Esophagus muscularis mucosa (tissue), 4 donors: ENCODE measurements at regions not wholly inside any gene's neighbourhood (a gene's known extent, or its start where the extent isn't known, plus 50 kb on each side); places are given as distances from the start of the nearest gene placed in this dataset.

Experiments used
- DNase-seq: peaks from one replicate; pipeline ENCODE4 v3.0.0-alpha.2; 2017; ENCODE audit errors: extremely low spot score
- H3K27ac ChIP-seq, 4 donors: fragments of 200-600 bp; sonication (generic); replicated peaks in 1 of 4; 1 replicate in 3 of 4; 2 replicates in 1 of 4; pipeline ENCODE4 v1.5.1; 2016 to 2019; ENCODE audit warnings: mild to moderate bottlenecking in 1 of 4
- H3K27me3 ChIP-seq, 4 donors: fragments of 200-600 bp; sonication (generic); one replicate each; pipeline versions ENCODE4 v1.5.1 to v1.6.0; 2016 to 2019
- H3K36me3 ChIP-seq, 4 donors: fragments of 200-600 bp; sonication (generic); one replicate each; pipeline ENCODE4 v1.5.1; 2016 to 2019
- H3K4me1 ChIP-seq, 4 donors: fragments of 200-600 bp; sonication (generic); one replicate each; pipeline ENCODE4 v1.5.1; 2016 to 2019
- H3K4me3 ChIP-seq, 4 donors: fragments of 200-600 bp; sonication (generic); 1 replicate in 2 of 4; 2 replicates in 2 of 4; pipeline ENCODE4 v1.5.1; 2016 to 2019; ENCODE audit warnings: mild to moderate bottlenecking in 4 of 4, moderate library complexity in 1 of 4
- H3K9me3 ChIP-seq, 4 donors: fragments of 200-600 bp; sonication (generic); 1 replicate in 3 of 4; 2 replicates in 1 of 4; pipeline ENCODE4 v1.5.1; 2016 to 2019
- EP300 ChIP-seq: sonication (generic); formaldehyde crosslinking; IDR thresholded peaks from one replicate; pipeline ENCODE4 v1.6.1; 2017; ENCODE audit warnings: antibody characterized with exemption
- POLR2A ChIP-seq: fragments of 450-650 bp; IDR thresholded peaks from one replicate; pipeline ENCODE4 v1.6.1; 2017; ENCODE audit warnings: antibody characterized with exemption, moderate library complexity, mild to moderate bottlenecking, low read depth
- POLR2AphosphoS5 ChIP-seq, 2 donors: sonication (generic); formaldehyde crosslinking; IDR thresholded peaks; one replicate each; pipeline ENCODE4 v1.6.1; 2017; ENCODE audit warnings: antibody characterized with exemption in 2 of 2
- WGBS: methylation state at CpG from one replicate; pipeline ENCODE4 v1.1.5; 2018; 5-methylcytosine and 5-hydroxymethylcytosine counted together
- intact Hi-C: fragments of 100-400 bp; cut with DNase I; formaldehyde crosslinking; loops from one replicate; pipeline ENCODE4 v1.15.1; 2023
- small RNA-seq, 3 donors: library from RNA; depleted of rRNA; stranded (forward); fragments of <200 nt; gene quantifications; one replicate each; pipeline ENCODE3, GENCODE V24; 2016
- TF ChIP-seq, protein P1 (sequence below), 3 experiments: fragments of 200-600 bp in 2 of 3; fragments of 450-650 bp in 1 of 3; sonication (generic) in 2 of 3; IDR thresholded peaks; one replicate each; pipeline ENCODE4 v1.5.1; 2017 to 2019; ENCODE audit warnings: antibody characterized with exemption in 3 of 3, mild to moderate bottlenecking in 2 of 3, moderate library complexity in 1 of 3

DNA sequence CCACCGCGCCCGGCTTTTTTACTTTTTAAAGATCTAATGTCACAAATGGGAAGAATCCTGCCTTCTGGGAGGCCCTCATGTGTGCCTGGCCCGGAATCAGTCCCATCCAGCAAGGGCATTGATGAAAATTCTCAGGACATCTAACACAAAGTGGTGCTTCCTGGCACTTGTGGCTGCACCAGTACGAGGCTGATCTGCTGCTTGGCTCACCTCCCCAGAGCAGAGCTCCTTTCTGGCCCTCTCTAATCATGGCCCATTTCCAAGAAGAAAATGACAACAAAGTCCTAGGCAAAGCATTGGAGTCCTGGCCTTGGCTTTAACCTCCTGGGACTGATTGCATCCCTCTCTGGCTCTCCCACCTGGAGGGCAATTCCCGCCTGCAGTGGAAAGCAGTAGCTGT is 50.7 kb upstream of the SIAH1 start:
- H3K4me3 ChIP-seq, result no peak overlapping the region
- intact Hi-C loops, result no loop called here
- 58% methylated on average over 6 of the region's 6 CpGs for WGBS
- no peak overlapping the region for H3K27ac ChIP-seq
- no peak for DNase-seq
- H3K36me3 ChIP-seq, result no peaks in the 10 kb centered on the region
- peaks cover 0 to 13% (median 0%) of the 10 kb centered on the region in 4 donors for H3K4me1 ChIP-seq
- no peaks in the 10 kb centered on the region for H3K9me3 ChIP-seq
- H3K27me3 ChIP-seq, result no peaks in the 10 kb centered on the region
- TF ChIP-seq, protein P1, sequence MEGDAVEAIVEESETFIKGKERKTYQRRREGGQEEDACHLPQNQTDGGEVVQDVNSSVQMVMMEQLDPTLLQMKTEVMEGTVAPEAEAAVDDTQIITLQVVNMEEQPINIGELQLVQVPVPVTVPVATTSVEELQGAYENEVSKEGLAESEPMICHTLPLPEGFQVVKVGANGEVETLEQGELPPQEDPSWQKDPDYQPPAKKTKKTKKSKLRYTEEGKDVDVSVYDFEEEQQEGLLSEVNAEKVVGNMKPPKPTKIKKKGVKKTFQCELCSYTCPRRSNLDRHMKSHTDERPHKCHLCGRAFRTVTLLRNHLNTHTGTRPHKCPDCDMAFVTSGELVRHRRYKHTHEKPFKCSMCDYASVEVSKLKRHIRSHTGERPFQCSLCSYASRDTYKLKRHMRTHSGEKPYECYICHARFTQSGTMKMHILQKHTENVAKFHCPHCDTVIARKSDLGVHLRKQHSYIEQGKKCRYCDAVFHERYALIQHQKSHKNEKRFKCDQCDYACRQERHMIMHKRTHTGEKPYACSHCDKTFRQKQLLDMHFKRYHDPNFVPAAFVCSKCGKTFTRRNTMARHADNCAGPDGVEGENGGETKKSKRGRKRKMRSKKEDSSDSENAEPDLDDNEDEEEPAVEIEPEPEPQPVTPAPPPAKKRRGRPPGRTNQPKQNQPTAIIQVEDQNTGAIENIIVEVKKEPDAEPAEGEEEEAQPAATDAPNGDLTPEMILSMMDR (IDR thresholded peaks at IDR 0.05), result no peak
- TF ChIP-seq POLR2A, result no peak
- TF ChIP-seq EP300, result no peak
- no peak for TF ChIP-seq POLR2AphosphoS5 (IDR thresholded peaks at IDR 0.05)

DNA sequence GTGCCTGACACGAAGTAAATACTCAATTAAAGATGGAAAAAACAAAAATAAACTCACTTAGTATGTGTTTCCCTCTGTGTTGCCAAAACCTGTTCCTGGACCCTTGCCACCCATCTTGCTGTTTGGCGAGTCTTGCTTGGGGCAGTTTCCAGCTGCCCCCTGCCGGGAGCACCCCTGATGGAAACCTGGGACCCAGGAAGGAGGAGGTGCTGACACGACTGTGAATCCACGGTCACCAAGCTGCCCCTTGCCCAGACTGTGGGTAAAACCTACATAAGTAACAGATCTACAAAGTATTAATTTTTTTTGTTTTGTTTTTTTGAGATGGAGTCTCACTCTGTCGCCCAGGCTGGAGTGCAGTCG is 50.1 kb upstream of the SIAH1 start:
- Histone ChIP-seq H3K27ac (no peak overlapping the region), H3K9me3 (no peaks in the 10 kb centered on the region), H3K36me3 (no peaks in the 10 kb centered on the region), H3K27me3 (no peaks in the 10 kb centered on the region), H3K4me3 (no peak overlapping the region), H3K4me1 (peaks cover 0 to 13% (median 0%) of the 10 kb centered on the region in 4 donors)
- no peak for DNase-seq
- intact Hi-C loops, result no loop called here
- TF ChIP-seq POLR2AphosphoS5 (IDR thresholded peaks at IDR 0.05) (no peak), POLR2A (no peak), EP300 (no peak)
- TF ChIP-seq, protein P1 (IDR thresholded peaks at IDR 0.05), result no peak
- 81% methylated on average over 7 of the region's 7 CpGs for WGBS

Small RNAs in the stretch of these regions (small RNA-seq; reads per million reads assigned to genes)
- 0 reads per million in 3 donors for gene AC026470.1
